ENCODE measurements at regions not wholly inside any gene's neighbourhood (a gene's known extent, or its start where the extent isn't known, plus 50 kb on each side); places are given as distances from the start of the nearest gene placed in this dataset.
"Not testable (repeated sequence)": the region's sequence is repeated elsewhere in the genome, so short reads cannot be mapped to it uniquely, and the experiment has no call there.

GRCh38 chr1:57576756-57577155 lies 152.9 kb upstream of the DAB1 start:
- H3K9ac ChIP-seq (ENCODE audit: low read depth, low read length), result no peak overlapping the region
- no peaks in the 10 kb centered on the region for H4K20me1 ChIP-seq (ENCODE audit: insufficient read depth, low read length)
- H3K9me3 ChIP-seq (ENCODE audit: insufficient read depth, low read length, severe bottlenecking), result no peaks in the 10 kb centered on the region
- H2AFZ ChIP-seq (ENCODE audit: low read depth, low read length), result no peak overlapping the region
- no peaks in the 10 kb centered on the region for H3K36me3 ChIP-seq (ENCODE audit: insufficient read depth, low read length)
- no peaks in the 10 kb centered on the region for H3K4me1 ChIP-seq (ENCODE audit: insufficient read depth, low read length)
- H3K4me2 ChIP-seq (ENCODE audit: insufficient read depth, low read length), result no peak overlapping the region
- no peak for TF ChIP-seq CTCF (IDR thresholded peaks at IDR 0.05; ENCODE audit: borderline replicate concordance, extremely low read depth, low read length, poor library complexity, severe bottlenecking)
- TF ChIP-seq EZH2 (IDR thresholded peaks at IDR 0.05; ENCODE audit: borderline replicate concordance, low read depth, low read length, severe bottlenecking), result no peak
- H3K27me3 ChIP-seq (ENCODE audit: insufficient read depth, low read length, poor library complexity), result no peaks in the 10 kb centered on the region
- no peaks in the 10 kb centered on the region for H3K79me2 ChIP-seq (ENCODE audit: insufficient read depth, low read length)
- no peak overlapping the region for H3K4me3 ChIP-seq (ENCODE audit: low read depth in 1 of 2, low read length in 2 of 2)
- H3K27ac ChIP-seq (ENCODE audit: low read length), result no peak overlapping the region
- DNase-seq, result no peak
- no peak for ATAC-seq (ENCODE audit: insufficient read depth, low read depth)

- H3K4me1 ChIP-seq (ENCODE audit: insufficient read depth, low read length), result no peaks in the 10 kb centered on the region
- no peaks in the 10 kb centered on the region for H3K36me3 ChIP-seq (ENCODE audit: insufficient read depth, low read length)
- H3K27me3 ChIP-seq (ENCODE audit: insufficient read depth, low read length, poor library complexity), result no peaks in the 10 kb centered on the region
- H3K9ac ChIP-seq (ENCODE audit: low read depth, low read length), result no peak overlapping the region
- ATAC-seq (ENCODE audit: insufficient read depth, low read depth), result no peak
- H4K20me1 ChIP-seq (ENCODE audit: insufficient read depth, low read length), result no peaks in the 10 kb centered on the region
- no peak for DNase-seq
- no peak overlapping the region for H2AFZ ChIP-seq (ENCODE audit: low read depth, low read length)
- no peaks in the 10 kb centered on the region for H3K79me2 ChIP-seq (ENCODE audit: insufficient read depth, low read length)
- no peak overlapping the region for H3K4me3 ChIP-seq (ENCODE audit: low read depth in 1 of 2, low read length in 2 of 2)
- no peak for TF ChIP-seq EZH2 (IDR thresholded peaks at IDR 0.05; ENCODE audit: borderline replicate concordance, low read depth, low read length, severe bottlenecking)
- no peak for TF ChIP-seq CTCF (IDR thresholded peaks at IDR 0.05; ENCODE audit: borderline replicate concordance, extremely low read depth, low read length, poor library complexity, severe bottlenecking)
- H3K4me2 ChIP-seq (ENCODE audit: insufficient read depth, low read length), result no peak overlapping the region
- H3K27ac ChIP-seq (ENCODE audit: low read length), result no peak overlapping the region
- H3K9me3 ChIP-seq (ENCODE audit: insufficient read depth, low read length, severe bottlenecking), result no peaks in the 10 kb centered on the region
These were observed 148.2 kb upstream of the DAB1 start for GRCh38 chr1:57572016-57572415.

GRCh38 chr1:57558066-57558465 lies 134.2 kb upstream of the DAB1 start:
- not testable (repeated sequence) for H3K9ac ChIP-seq (ENCODE audit: low read depth, low read length); H3K4me1 ChIP-seq (ENCODE audit: insufficient read depth, low read length); H3K27ac ChIP-seq (ENCODE audit: low read length); ATAC-seq (ENCODE audit: insufficient read depth, low read depth); H3K27me3 ChIP-seq (ENCODE audit: insufficient read depth, low read length, poor library complexity); H3K4me3 ChIP-seq (ENCODE audit: low read depth in 1 of 2, low read length in 2 of 2); H3K36me3 ChIP-seq (ENCODE audit: insufficient read depth, low read length); H3K4me2 ChIP-seq (ENCODE audit: insufficient read depth, low read length); H2AFZ ChIP-seq (ENCODE audit: low read depth, low read length); DNase-seq; H3K9me3 ChIP-seq (ENCODE audit: insufficient read depth, low read length, severe bottlenecking); H3K79me2 ChIP-seq (ENCODE audit: insufficient read depth, low read length); H4K20me1 ChIP-seq (ENCODE audit: insufficient read depth, low read length)

GRCh38 chr1:57553666-57554065 lies 129.8 kb upstream of the DAB1 start:
- no peaks in the 10 kb centered on the region for H4K20me1 ChIP-seq (ENCODE audit: insufficient read depth, low read length)
- H3K4me2 ChIP-seq (ENCODE audit: insufficient read depth, low read length), result no peak overlapping the region
- H3K9ac ChIP-seq (ENCODE audit: low read depth, low read length), result no peak overlapping the region
- no peak overlapping the region for H2AFZ ChIP-seq (ENCODE audit: low read depth, low read length)
- DNase-seq (no peak), ATAC-seq (ENCODE audit: insufficient read depth, low read depth) (no peak)
- H3K27me3 ChIP-seq (ENCODE audit: insufficient read depth, low read length, poor library complexity), result no peaks in the 10 kb centered on the region
- no peaks in the 10 kb centered on the region for H3K36me3 ChIP-seq (ENCODE audit: insufficient read depth, low read length)
- no peaks in the 10 kb centered on the region for H3K4me1 ChIP-seq (ENCODE audit: insufficient read depth, low read length)
- TF ChIP-seq CTCF (IDR thresholded peaks at IDR 0.05; ENCODE audit: borderline replicate concordance, extremely low read depth, low read length, poor library complexity, severe bottlenecking) (no peak), EZH2 (IDR thresholded peaks at IDR 0.05; ENCODE audit: borderline replicate concordance, low read depth, low read length, severe bottlenecking) (no peak)
- no peaks in the 10 kb centered on the region for H3K79me2 ChIP-seq (ENCODE audit: insufficient read depth, low read length)
- no peak overlapping the region for H3K27ac ChIP-seq (ENCODE audit: low read length)
- no peaks in the 10 kb centered on the region for H3K9me3 ChIP-seq (ENCODE audit: insufficient read depth, low read length, severe bottlenecking)
- no peak overlapping the region for H3K4me3 ChIP-seq (ENCODE audit: low read depth in 1 of 2, low read length in 2 of 2)

All from DND-41 (cell line).